Kidney capillary endothelial cell (primary cell): ENCODE measurements at regions not wholly inside any gene's neighbourhood (a gene's known extent, or its start where the extent isn't known, plus 50 kb on each side); places are given as distances from the start of the nearest gene placed in this dataset.
A peak's percentile ranks its signal among the peaks of the same experiment; 100 is the strongest.
"Not testable (repeated sequence)": the region's sequence is repeated elsewhere in the genome, so short reads cannot be mapped to it uniquely, and the experiment has no call there.

Experiments used
- DNase-seq: peaks from one replicate; pipeline ENCODE4 v3.0.0-alpha.2; 2018; ENCODE audit warnings: low spot score

DNA sequence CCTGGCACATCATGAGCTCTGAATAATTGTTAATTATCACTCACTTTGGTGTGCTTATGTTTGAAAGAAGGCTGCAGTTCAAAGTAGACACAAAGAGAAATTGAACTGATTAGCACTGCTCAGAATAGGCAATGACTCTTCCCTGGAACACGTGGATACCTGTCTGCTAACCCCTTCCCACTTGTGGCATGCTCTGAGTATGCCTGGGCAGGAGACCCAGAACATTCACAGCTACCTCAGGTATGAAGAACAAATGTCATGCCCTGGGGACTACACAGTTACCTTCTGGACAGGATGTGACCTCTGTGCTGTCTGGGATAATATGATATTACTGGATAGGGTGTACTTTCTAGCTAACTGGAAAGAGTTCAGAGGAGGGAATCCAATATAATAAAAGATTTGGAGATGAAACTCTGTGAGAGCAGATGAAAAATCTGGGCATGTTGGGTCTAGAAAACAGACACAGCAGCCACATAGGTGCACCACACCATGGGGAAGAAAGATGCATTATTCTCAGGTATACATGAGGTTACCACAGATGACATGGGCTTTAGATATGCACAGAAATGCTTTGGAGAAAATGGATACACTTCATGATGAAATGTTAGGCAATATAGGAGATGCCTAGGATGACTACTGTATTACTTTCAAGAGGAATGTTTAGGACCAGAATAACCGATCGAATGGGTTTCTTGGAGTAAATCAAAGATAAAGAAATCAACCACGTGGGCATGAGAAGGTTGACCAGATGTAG, 324.2 kb upstream of the PREP start:
- no peak for DNase-seq

DNA sequence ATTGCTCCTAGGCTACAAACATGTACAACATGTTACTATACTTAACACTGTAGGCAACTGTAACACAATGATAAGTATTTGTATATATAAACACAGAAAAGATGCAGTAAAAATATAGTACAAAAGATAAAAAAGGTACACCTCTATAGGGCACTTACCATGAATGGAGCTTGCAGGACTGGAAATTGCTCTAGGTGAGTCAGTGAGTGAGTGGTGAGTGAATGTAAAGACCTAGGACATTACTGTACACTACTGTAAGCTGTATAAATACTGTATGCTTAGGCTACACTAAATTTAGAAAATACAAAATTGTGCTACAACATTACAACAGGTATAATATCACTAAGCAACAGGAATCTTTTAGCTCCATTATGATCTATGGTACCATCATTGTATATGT, 312.0 kb upstream of the PREP start:
- DNase-seq, result no peak

GRCh38 chr6:105713474-105714118, 310.7 kb upstream of the PREP start:
- no peak for DNase-seq

DNA sequence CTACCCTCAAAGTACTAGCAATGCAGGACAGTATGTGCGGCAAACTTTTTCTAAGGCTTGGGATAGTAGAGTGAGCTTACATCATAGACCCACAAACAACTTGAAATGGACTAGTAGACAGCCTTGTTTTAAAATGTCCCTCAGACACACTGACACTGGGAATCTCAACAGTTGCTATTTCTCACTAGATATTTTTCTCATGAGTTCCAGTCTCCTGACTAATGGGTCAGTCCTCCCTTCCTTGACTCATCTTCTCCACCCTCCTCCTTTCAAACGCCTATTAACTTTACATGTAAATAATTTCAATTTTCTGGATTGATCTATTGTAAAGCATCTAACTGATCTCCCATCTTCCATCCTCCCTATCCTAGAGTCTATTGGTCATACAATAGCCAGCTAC, 308.3 kb upstream of the PREP start:
- DNase-seq, result no peak

- DNase-seq, result no peak
Measured at GRCh38 chr6:105705608-105706007, 302.7 kb upstream of the PREP start.

DNA sequence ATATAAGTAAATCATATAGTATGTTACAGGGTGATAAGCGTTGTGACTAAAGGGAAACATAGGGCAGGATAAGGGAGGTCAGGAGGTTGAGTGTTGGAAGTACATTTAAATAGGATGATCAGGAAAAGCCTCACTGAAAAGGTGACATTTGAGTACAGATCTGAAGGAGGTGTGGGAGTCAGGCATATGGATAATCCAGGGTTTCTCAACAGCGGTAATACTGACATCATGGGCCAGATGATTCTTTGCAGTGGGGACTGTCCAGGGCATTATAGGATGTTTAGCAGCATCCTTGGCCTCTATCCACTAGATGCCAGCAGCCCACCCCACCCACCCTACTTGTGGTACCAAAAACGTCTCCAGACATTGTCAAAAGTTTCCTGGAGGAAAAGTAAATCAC, 292.6 kb upstream of the PREP start:
- no peak for DNase-seq

- DNase-seq, result no peak
Measured at GRCh38 chr6:105692613-105693215, 289.8 kb upstream of the PREP start.

GRCh38 chr6:105691971-105692370, 289.1 kb upstream of the PREP start:
- DNase-seq, result no peak

- DNase-seq, result no peak
Measured at GRCh38 chr6:105691081-105691480, 288.2 kb upstream of the PREP start.

- no peak for DNase-seq
Measured at GRCh38 chr6:105688573-105688972, 285.7 kb upstream of the PREP start.

DNA sequence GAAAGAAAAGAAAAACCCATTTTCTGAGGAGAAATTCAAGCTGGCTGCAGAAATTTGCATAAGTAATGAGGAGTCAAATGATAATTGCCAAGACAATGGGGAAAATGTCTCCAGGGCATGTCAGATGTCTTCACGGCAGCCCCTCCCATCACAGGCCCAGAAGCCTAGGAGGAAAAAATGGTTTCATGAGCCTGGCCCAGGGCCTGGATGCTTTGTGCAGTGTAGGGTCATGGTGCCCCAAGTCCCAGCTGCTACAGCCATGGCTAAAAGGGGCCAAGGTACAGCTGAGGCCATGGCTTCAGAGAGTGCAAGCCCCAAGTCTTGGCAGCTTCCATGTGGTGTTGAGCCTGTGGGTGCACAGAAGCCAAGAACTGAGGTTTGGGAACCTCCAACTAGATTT, 283.9 kb upstream of the PREP start:
- DNase-seq, result not testable (repeated sequence)

DNA sequence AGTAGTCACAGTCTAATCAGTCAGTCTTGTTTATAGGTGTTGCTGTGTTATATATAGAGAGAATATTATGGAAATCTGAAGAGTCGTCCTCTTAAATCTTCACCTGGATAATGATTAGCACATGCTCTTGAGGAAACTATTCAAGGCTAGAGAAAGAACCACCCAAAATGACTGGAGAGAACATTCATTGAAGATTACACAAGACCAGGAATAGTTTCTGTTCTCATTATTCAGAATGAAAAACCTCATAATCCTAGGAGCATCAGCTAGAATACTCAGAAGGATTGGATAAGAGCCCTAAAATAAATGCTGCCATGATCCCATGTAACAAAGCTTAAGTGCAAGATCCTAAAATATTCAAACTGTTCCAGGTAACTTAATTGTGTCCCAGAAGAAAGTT, 278.2 kb upstream of the PREP start:
- no peak for DNase-seq

DNA sequence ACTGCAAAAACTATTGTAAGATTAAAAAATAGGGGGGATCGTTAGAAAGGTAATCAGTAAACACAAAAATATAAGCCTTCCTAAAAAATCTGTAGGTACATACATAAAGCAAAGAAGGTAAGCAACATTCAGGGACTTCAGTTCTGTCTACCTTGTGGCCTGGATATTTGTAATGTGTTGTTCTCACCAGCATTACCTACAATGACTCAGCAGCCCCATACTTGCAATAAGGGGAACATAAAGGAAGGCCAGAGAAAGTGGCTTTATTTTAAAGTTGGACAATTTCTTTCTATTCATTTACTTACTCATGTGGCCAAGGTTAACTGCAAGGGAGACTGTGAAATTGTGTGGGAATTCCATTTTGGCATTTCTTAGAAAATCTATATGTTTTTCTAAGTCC, 277.2 kb upstream of the PREP start:
- DNase-seq, result no peak

- DNase-seq, result no peak
Measured at GRCh38 chr6:105678516-105678915, 275.6 kb upstream of the PREP start.

DNA sequence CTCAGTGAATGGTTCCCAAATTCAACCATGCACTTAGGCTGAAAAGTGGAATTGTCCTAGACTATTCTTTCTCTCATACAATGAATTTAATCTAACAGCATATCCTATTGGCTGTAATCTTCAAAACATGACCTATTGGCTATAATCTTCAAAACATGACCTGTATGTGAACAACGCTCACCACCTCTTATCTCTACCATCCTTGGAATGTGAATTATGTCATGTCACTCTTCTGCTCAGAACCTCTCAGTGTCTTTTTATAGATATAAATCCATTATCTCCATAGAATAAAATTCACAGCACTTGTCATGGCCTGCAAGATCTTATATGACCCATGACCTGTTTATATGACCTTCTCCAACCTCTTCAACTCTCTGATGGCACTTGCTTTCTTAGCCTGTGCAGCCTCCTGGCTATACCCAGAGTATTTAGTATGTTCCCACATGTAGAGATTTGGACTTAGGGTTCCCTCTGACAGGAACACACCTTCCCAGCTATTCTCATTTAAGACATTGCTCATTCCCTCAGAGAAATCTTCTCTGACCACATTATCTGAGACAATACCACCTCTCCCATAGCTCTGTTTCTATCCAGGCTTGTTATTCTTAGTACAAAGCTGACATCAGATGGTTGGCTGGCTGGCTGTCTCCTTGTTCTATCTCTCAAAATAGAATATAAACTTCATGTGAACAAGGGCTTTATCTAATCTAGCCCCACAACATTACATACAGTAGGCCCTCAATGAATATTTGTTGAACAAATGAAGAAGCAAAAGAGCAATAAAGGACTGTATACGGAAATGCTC, 275.0 kb upstream of the PREP start:
- DNase-seq, result no peak

GRCh38 chr6:105676857-105677256, 274.0 kb upstream of the PREP start:
- DNase-seq, result no peak

- peak; percentile 12 for DNase-seq
Measured at GRCh38 chr6:105675715-105676397, 273.0 kb upstream of the PREP start.

DNA sequence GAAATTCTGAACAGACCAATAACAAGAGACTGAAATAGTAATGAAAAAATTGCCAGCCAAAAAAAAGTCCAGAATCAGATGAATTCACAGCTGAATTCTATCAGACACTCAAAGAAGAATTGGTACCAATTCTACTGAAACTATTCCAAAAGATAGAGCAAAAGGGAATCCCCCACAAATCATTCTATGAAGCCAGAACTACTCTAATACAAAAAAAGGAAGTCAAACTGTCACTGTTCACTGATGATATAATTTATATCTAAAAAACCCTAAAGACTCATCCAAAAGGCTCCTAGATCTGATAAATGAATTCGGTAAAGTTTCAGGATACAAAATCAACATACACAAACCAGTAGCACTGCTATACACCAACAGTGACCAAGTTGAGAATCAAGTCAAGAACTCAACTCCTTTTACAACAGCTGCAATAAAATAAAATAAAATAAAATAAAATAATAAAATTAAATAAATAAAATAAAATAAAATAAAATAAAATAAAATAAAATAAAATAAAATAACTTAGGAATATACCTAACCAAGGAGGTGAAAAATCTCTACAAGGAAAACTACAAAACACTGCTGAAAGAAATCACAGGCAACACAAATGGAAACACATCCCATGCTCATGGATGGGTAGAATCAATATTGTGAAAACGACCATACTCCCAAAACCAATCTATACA, 270.1 kb upstream of the PREP start:
- not testable (repeated sequence) for DNase-seq

- DNase-seq, result no peak
Measured at GRCh38 chr6:105669232-105669631, 266.4 kb upstream of the PREP start.

DNA sequence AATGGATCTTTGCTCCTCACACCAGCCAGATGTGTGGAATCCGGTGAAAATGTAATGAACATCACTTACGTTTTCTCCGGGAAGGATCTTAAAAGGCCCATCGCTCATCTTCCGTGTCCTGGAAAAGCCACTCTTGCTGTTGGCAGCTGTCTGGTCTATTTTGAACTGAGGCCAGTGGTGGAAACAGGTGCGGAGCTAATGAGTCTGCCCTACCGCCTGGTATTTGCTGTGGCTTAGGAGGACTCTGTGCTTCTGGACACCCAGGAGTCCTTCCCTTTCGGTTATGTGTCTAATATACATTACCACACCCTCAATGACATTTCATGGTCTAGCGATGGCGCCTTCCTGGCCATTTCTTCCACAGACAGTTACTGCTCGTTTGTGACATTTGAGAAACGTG, 264.2 kb upstream of the PREP start:
- no peak for DNase-seq

DNA sequence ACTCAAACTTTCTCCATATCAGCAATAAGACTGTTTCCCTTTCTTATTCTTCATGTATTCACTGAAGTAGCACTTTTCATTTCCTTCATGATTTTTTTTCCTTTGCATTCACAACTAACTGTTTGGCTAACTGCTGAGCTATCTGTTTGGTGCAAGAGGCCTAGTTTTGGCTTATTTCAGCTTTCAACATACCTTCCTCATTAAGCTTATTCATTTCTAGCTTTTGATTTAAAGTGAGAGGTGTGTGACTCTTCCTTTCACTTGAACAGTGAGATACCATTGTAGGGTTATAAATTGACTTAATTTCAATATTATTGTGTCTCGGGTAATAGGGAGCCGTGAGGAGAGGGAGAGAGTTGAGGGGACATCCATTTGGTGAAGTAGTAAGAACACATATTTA, 262.0 kb upstream of the PREP start:
- DNase-seq, result no peak

- DNase-seq, result no peak
Measured at GRCh38 chr6:105651969-105652368, 249.1 kb upstream of the PREP start.
